SK-N-SH treated with all-trans-retinoic acid at 6 μM for 48 hours (cell line): ENCODE measurements at regions not wholly inside any gene's neighbourhood (a gene's known extent, or its start where the extent isn't known, plus 50 kb on each side); places are given as distances from the start of the nearest gene placed in this dataset.

ENCODE experiments used
- ATAC-seq: fragments of 200-7000 bp; cut with Tn5 transposase; 3 replicates; pipeline ENCODE4 v1.9.1; 2020; ENCODE audit warnings: mild to moderate bottlenecking, moderate library complexity
- ARNTL ChIP-seq: fragments of 450-650 bp; formaldehyde crosslinking; IDR thresholded peaks from 2 replicates; pipeline ENCODE4 v1.5.0; 2020; ENCODE audit warnings: low read depth, mild to moderate bottlenecking, moderate library complexity, borderline replicate concordance
- BACH2 ChIP-seq: fragments of 250-450 bp; sonication (Bioruptor Pico); IDR thresholded peaks from 2 replicates; pipeline ENCODE4 v1.9.0; 2021; ENCODE audit warnings: mild to moderate bottlenecking, borderline replicate concordance
- CSDC2 ChIP-seq: fragments of 250-450 bp; sonication (Bioruptor Pico); IDR thresholded peaks from 2 replicates; pipeline ENCODE4 v1.5.0; 2020; ENCODE audit warnings: mild to moderate bottlenecking, moderate library complexity
- CSRNP3 ChIP-seq: fragments of 250-450 bp; sonication (Bioruptor Pico); IDR thresholded peaks from 2 replicates; pipeline ENCODE4 v1.5.1; 2021; ENCODE audit warnings: mild to moderate bottlenecking, moderate library complexity
- GLIS3 ChIP-seq: fragments of 250-450 bp; sonication (Bioruptor Pico); IDR thresholded peaks from 2 replicates; pipeline ENCODE4 v1.5.0; 2020; ENCODE audit warnings: mild to moderate bottlenecking, moderate library complexity
- ISL1 ChIP-seq: fragments of 250-450 bp; sonication (Bioruptor Pico); IDR thresholded peaks from 2 replicates; pipeline ENCODE4 v2.1.2; 2022; ENCODE audit warnings: mild to moderate bottlenecking, moderate library complexity
- OSR1 ChIP-seq: fragments of 250-450 bp; sonication (Bioruptor Pico); IDR thresholded peaks from 2 replicates; pipeline ENCODE4 v1.8.0; 2022; ENCODE audit warnings: moderate library complexity, mild to moderate bottlenecking, inconsistent platforms
- PATZ1 ChIP-seq: fragments of 250-450 bp; sonication (Bioruptor Pico); IDR thresholded peaks from 2 replicates; pipeline ENCODE4 v1.8.0; 2020; ENCODE audit warnings: mild to moderate bottlenecking, moderate library complexity, borderline replicate concordance
- POU6F1 ChIP-seq: fragments of 250-450 bp; sonication (Bioruptor Pico); IDR thresholded peaks from 2 replicates; pipeline ENCODE4 v1.8.0; 2021; ENCODE audit warnings: low read depth, mild to moderate bottlenecking, moderate library complexity, borderline replicate concordance
- PPARA ChIP-seq: fragments of 250-450 bp; sonication (Bioruptor Pico); IDR thresholded peaks from 2 replicates; pipeline ENCODE4 v1.5.0; 2020; ENCODE audit warnings: mild to moderate bottlenecking, borderline replicate concordance
- RARB ChIP-seq: fragments of 250-450 bp; sonication (Bioruptor Pico); IDR thresholded peaks from 2 replicates; pipeline ENCODE4 v1.8.0; 2021; ENCODE audit warnings: mild to moderate bottlenecking, moderate library complexity
- SNAI2 ChIP-seq: fragments of 250-450 bp; sonication (Bioruptor Pico); IDR thresholded peaks from 2 replicates; pipeline ENCODE4 v1.5.0; 2020; ENCODE audit warnings: mild to moderate bottlenecking, moderate library complexity
- TCF4 ChIP-seq: fragments of 250-450 bp; sonication (Bioruptor Pico); IDR thresholded peaks from 2 replicates; pipeline ENCODE4 v1.8.0; 2021; ENCODE audit warnings: mild to moderate bottlenecking, moderate library complexity, borderline replicate concordance
- TSHZ2 ChIP-seq: fragments of 250-450 bp; sonication (Bioruptor Pico); IDR thresholded peaks from 2 replicates; pipeline ENCODE4 v1.5.0; 2020; ENCODE audit warnings: mild to moderate bottlenecking, moderate library complexity
- ZC3H10 ChIP-seq: fragments of 250-450 bp; sonication (Bioruptor Pico); IDR thresholded peaks from 2 replicates; pipeline ENCODE4 v1.5.1; 2021; ENCODE audit warnings: mild to moderate bottlenecking, moderate library complexity
- ZFP3 ChIP-seq: fragments of 250-450 bp; sonication (Bioruptor Pico); IDR thresholded peaks from 2 replicates; pipeline ENCODE4 v1.5.0; 2020; ENCODE audit warnings: mild to moderate bottlenecking, moderate library complexity
- ZNF565 ChIP-seq: fragments of 450-650 bp; formaldehyde crosslinking; conservative IDR thresholded peaks from 2 replicates; pipeline ENCODE4 v1.5.0; 2020; ENCODE audit warnings: low read depth, mild to moderate bottlenecking, moderate library complexity
- ZNF70 ChIP-seq: fragments of 450-650 bp; formaldehyde crosslinking; IDR thresholded peaks from 2 replicates; pipeline ENCODE4 v1.5.0; 2020; ENCODE audit warnings: mild to moderate bottlenecking, moderate library complexity

- TF ChIP-seq TCF4 (CRISPR knock-in tag) = no peak
- TF ChIP-seq CSRNP3 (CRISPR knock-in tag) = no peak
- no peak for TF ChIP-seq ISL1 (CRISPR knock-in tag)
- no peak for TF ChIP-seq POU6F1 (CRISPR knock-in tag)
- TF ChIP-seq OSR1 (CRISPR knock-in tag) = no peak
- no peak for TF ChIP-seq CSDC2 (CRISPR knock-in tag)
- no peak for TF ChIP-seq PPARA
- no peak for TF ChIP-seq ZNF565
- ATAC-seq = no peak
Observed at GRCh38 chr12:24696800-24697199, 252.1 kb downstream of the BCAT1 start.

GRCh38 chr12:24695657-24696329 is 253.1 kb downstream of the BCAT1 start:
- no peak for TF ChIP-seq CSRNP3 (CRISPR knock-in tag)
- no peak for TF ChIP-seq ZC3H10 (CRISPR knock-in tag)
- no peak for TF ChIP-seq ZNF565
- no peak for TF ChIP-seq GLIS3 (CRISPR knock-in tag)
- TF ChIP-seq ARNTL (CRISPR knock-in tag) = no peak
- no peak for TF ChIP-seq BACH2
- no peak for TF ChIP-seq SNAI2 (CRISPR knock-in tag)
- no peak for TF ChIP-seq TSHZ2
- TF ChIP-seq ZNF70 (CRISPR knock-in tag) = no peak
- ATAC-seq = no peak

GRCh38 chr12:24695103-24695502 is 253.8 kb downstream of the BCAT1 start:
- ATAC-seq = no peak
- no peak for TF ChIP-seq ZFP3
- TF ChIP-seq ZNF70 (CRISPR knock-in tag) = no peak
- no peak for TF ChIP-seq ZNF565
- no peak for TF ChIP-seq ARNTL (CRISPR knock-in tag)
- TF ChIP-seq RARB (CRISPR knock-in tag) = no peak
- no peak for TF ChIP-seq PPARA
- no peak for TF ChIP-seq CSRNP3 (CRISPR knock-in tag)
- TF ChIP-seq PATZ1 = no peak
- TF ChIP-seq SNAI2 (CRISPR knock-in tag) = no peak
- no peak for TF ChIP-seq TCF4 (CRISPR knock-in tag)
- TF ChIP-seq TSHZ2 = no peak
- no peak for TF ChIP-seq GLIS3 (CRISPR knock-in tag)
- TF ChIP-seq ISL1 (CRISPR knock-in tag) = no peak
- no peak for TF ChIP-seq POU6F1 (CRISPR knock-in tag)
